ENCODE measurements at regions not wholly inside any gene's neighbourhood (a gene's known extent, or its start where the extent isn't known, plus 50 kb on each side); places are given as distances from the start of the nearest gene placed in this dataset.

- Mint-ChIP-seq H3K36me3 (no peaks in the 10 kb centered on the region), H3K27me3 (peaks cover 0 to 28% (median 19%) of the 10 kb centered on the region in 5 donors), H3K9me3 (peaks cover 0 to 6% (median 0%) of the 10 kb centered on the region in 11 donors), H3K4me1 (no peaks in the 10 kb centered on the region), H3K4me3 (no peak overlapping the region), H3K27ac (no peak overlapping the region)
- Histone ChIP-seq H3K9me3 (ENCODE audit: control insufficient read depth in 2 of 3, low read length in 3 of 3) (no peaks in the 10 kb centered on the region), H3K4me3 (ENCODE audit: low read length) (no peak overlapping the region), H3K27me3 (ENCODE audit: control insufficient read depth in 2 of 2, insufficient read depth in 2 of 2, low read length in 2 of 2) (no peaks in the 10 kb centered on the region), H3K36me3 (ENCODE audit: control insufficient read depth in 2 of 3, insufficient read depth in 3 of 3, low read length in 3 of 3) (no peaks in the 10 kb centered on the region), H3K27ac (ENCODE audit: low read depth, low read length) (no peak overlapping the region), H3K4me1 (ENCODE audit: control insufficient read depth in 2 of 2, insufficient read depth in 2 of 2, low read length in 2 of 2) (no peaks in the 10 kb centered on the region)
- ATAC-seq (no peak), DNase-seq (no peak)
- POLR2A ChIA-PET: no interaction called here
- CTCF ChIA-PET: no interaction called here
- intact Hi-C loops (cut with micrococcal nuclease): no loop called here
Measured at GRCh38 chr10:120367341-120367740, 89.7 kb upstream of the PLPP4 start.

- H3K27ac Mint-ChIP-seq: no peak overlapping the region
- Histone ChIP-seq H3K27ac (ENCODE audit: low read depth, low read length) (no peak overlapping the region), H3K27me3 (ENCODE audit: control insufficient read depth in 2 of 2, insufficient read depth in 2 of 2, low read length in 2 of 2) (no peaks in the 10 kb centered on the region), H3K36me3 (ENCODE audit: control insufficient read depth in 2 of 3, insufficient read depth in 3 of 3, low read length in 3 of 3) (no peaks in the 10 kb centered on the region), H3K9me3 (ENCODE audit: control insufficient read depth in 2 of 3, low read length in 3 of 3) (no peaks in the 10 kb centered on the region), H3K4me1 (ENCODE audit: control insufficient read depth in 2 of 2, insufficient read depth in 2 of 2, low read length in 2 of 2) (no peaks in the 10 kb centered on the region), H3K4me3 (ENCODE audit: low read length) (no peak overlapping the region)
- ChIA-PET POLR2A (no interaction called here), CTCF (no interaction called here)
- H3K4me1 Mint-ChIP-seq: no peaks in the 10 kb centered on the region
- H3K4me3 Mint-ChIP-seq: no peak overlapping the region
- intact Hi-C loops (cut with micrococcal nuclease): no loop called here
- H3K27me3 Mint-ChIP-seq: peaks cover 0 to 25% (median 11%) of the 10 kb centered on the region in 5 donors
- DNase-seq (no peak), ATAC-seq (no peak)
- no peaks in the 10 kb centered on the region for H3K36me3 Mint-ChIP-seq
- peaks cover 0 to 3% (median 0%) of the 10 kb centered on the region in 11 donors for H3K9me3 Mint-ChIP-seq
Measured at GRCh38 chr10:120368338-120368737, 88.7 kb upstream of the PLPP4 start.

GRCh38 chr10:120368927-120369326 is 88.1 kb upstream of the PLPP4 start:
- Mint-ChIP-seq H3K4me3 (no peak overlapping the region), H3K27me3 (peaks cover 0 to 24% (median 10%) of the 10 kb centered on the region in 5 donors), H3K4me1 (no peaks in the 10 kb centered on the region), H3K27ac (no peak overlapping the region), H3K9me3 (peaks cover 0 to 3% (median 0%) of the 10 kb centered on the region in 11 donors), H3K36me3 (no peaks in the 10 kb centered on the region)
- no peaks in the 10 kb centered on the region for H3K9me3 ChIP-seq (ENCODE audit: control insufficient read depth in 2 of 3, low read length in 3 of 3)
- no peak overlapping the region for H3K27ac ChIP-seq (ENCODE audit: low read depth, low read length)
- DNase-seq (no peak), ATAC-seq (no peak)
- CTCF ChIA-PET: interaction anchor here (0.7 kb wide), 1 partner anchor 735 kb away, joined by 3 read pairs; no protein-coding TSS in a partner anchor
- no peaks in the 10 kb centered on the region for H3K4me1 ChIP-seq (ENCODE audit: control insufficient read depth in 2 of 2, insufficient read depth in 2 of 2, low read length in 2 of 2)
- POLR2A ChIA-PET: no interaction called here
- H3K4me3 ChIP-seq (ENCODE audit: low read length): no peak overlapping the region
- no peaks in the 10 kb centered on the region for H3K27me3 ChIP-seq (ENCODE audit: control insufficient read depth in 2 of 2, insufficient read depth in 2 of 2, low read length in 2 of 2)
- intact Hi-C loops (cut with micrococcal nuclease): no loop called here
- no peaks in the 10 kb centered on the region for H3K36me3 ChIP-seq (ENCODE audit: control insufficient read depth in 2 of 3, insufficient read depth in 3 of 3, low read length in 3 of 3)

GRCh38 chr10:120369856-120370276 is 87.2 kb upstream of the PLPP4 start:
- no peaks in the 10 kb centered on the region for H3K36me3 ChIP-seq (ENCODE audit: control insufficient read depth in 2 of 3, insufficient read depth in 3 of 3, low read length in 3 of 3)
- no peak overlapping the region for H3K27ac ChIP-seq (ENCODE audit: low read depth, low read length)
- intact Hi-C loops (cut with micrococcal nuclease): no loop called here
- DNase-seq: no peak
- H3K4me3 ChIP-seq (ENCODE audit: low read length): no peak overlapping the region
- no peak for ATAC-seq
- H3K27ac Mint-ChIP-seq: no peak overlapping the region
- ChIA-PET POLR2A (no interaction called here), CTCF (no interaction called here)
- no peaks in the 10 kb centered on the region for H3K4me1 ChIP-seq (ENCODE audit: control insufficient read depth in 2 of 2, insufficient read depth in 2 of 2, low read length in 2 of 2)
- peaks cover 0 to 3% (median 0%) of the 10 kb centered on the region in 11 donors for H3K9me3 Mint-ChIP-seq
- H3K4me3 Mint-ChIP-seq: no peak overlapping the region
- H3K4me1 Mint-ChIP-seq: no peaks in the 10 kb centered on the region
- H3K36me3 Mint-ChIP-seq: no peaks in the 10 kb centered on the region
- no peaks in the 10 kb centered on the region for H3K27me3 ChIP-seq (ENCODE audit: control insufficient read depth in 2 of 2, insufficient read depth in 2 of 2, low read length in 2 of 2)
- peaks cover 0 to 24% (median 14%) of the 10 kb centered on the region in 5 donors for H3K27me3 Mint-ChIP-seq
- no peaks in the 10 kb centered on the region for H3K9me3 ChIP-seq (ENCODE audit: control insufficient read depth in 2 of 3, low read length in 3 of 3)

GRCh38 chr10:120371856-120372255 is 85.2 kb upstream of the PLPP4 start:
- Histone ChIP-seq H3K4me1 (ENCODE audit: control insufficient read depth in 2 of 2, insufficient read depth in 2 of 2, low read length in 2 of 2) (no peaks in the 10 kb centered on the region), H3K27me3 (ENCODE audit: control insufficient read depth in 2 of 2, insufficient read depth in 2 of 2, low read length in 2 of 2) (no peaks in the 10 kb centered on the region), H3K36me3 (ENCODE audit: control insufficient read depth in 2 of 3, insufficient read depth in 3 of 3, low read length in 3 of 3) (no peaks in the 10 kb centered on the region), H3K4me3 (ENCODE audit: low read length) (no peak overlapping the region), H3K9me3 (ENCODE audit: control insufficient read depth in 2 of 3, low read length in 3 of 3) (no peaks in the 10 kb centered on the region), H3K27ac (ENCODE audit: low read depth, low read length) (no peak overlapping the region)
- H3K27ac Mint-ChIP-seq: no peak overlapping the region
- DNase-seq (no peak), ATAC-seq (no peak)
- no peaks in the 10 kb centered on the region for H3K4me1 Mint-ChIP-seq
- H3K27me3 Mint-ChIP-seq: peaks cover 0 to 21% (median 15%) of the 10 kb centered on the region in 5 donors
- ChIA-PET POLR2A (no interaction called here), CTCF (no interaction called here)
- intact Hi-C loops (cut with micrococcal nuclease): no loop called here
- H3K36me3 Mint-ChIP-seq: no peaks in the 10 kb centered on the region
- peaks cover 0 to 3% (median 0%) of the 10 kb centered on the region in 11 donors for H3K9me3 Mint-ChIP-seq
- no peak overlapping the region for H3K4me3 Mint-ChIP-seq

- H3K36me3 ChIP-seq (ENCODE audit: control insufficient read depth in 2 of 3, insufficient read depth in 3 of 3, low read length in 3 of 3): no peaks in the 10 kb centered on the region
- no peak overlapping the region for H3K4me3 Mint-ChIP-seq
- intact Hi-C loops (cut with micrococcal nuclease): no loop called here
Measured at GRCh38 chr10:120372917-120373316, 84.1 kb upstream of the PLPP4 start.

GRCh38 chr10:120375666-120376065 is 81.4 kb upstream of the PLPP4 start:
- H3K27me3 ChIP-seq (ENCODE audit: control insufficient read depth in 2 of 2, insufficient read depth in 2 of 2, low read length in 2 of 2): no peaks in the 10 kb centered on the region
- ChIA-PET CTCF (no interaction called here), POLR2A (no interaction called here)
- DNase-seq (no peak), ATAC-seq (no peak)
- no peaks in the 10 kb centered on the region for H3K9me3 ChIP-seq (ENCODE audit: control insufficient read depth in 2 of 3, low read length in 3 of 3)
- no peak overlapping the region for H3K4me3 Mint-ChIP-seq
- no peak overlapping the region for H3K27ac ChIP-seq (ENCODE audit: low read depth, low read length)
- no peak overlapping the region for H3K4me3 ChIP-seq (ENCODE audit: low read length)
- peaks cover 0 to 5% (median 2%) of the 10 kb centered on the region in 11 donors for H3K9me3 Mint-ChIP-seq
- H3K4me1 ChIP-seq (ENCODE audit: control insufficient read depth in 2 of 2, insufficient read depth in 2 of 2, low read length in 2 of 2): no peaks in the 10 kb centered on the region
- H3K36me3 ChIP-seq (ENCODE audit: control insufficient read depth in 2 of 3, insufficient read depth in 3 of 3, low read length in 3 of 3): no peaks in the 10 kb centered on the region
- peaks cover 0 to 25% (median 11%) of the 10 kb centered on the region in 5 donors for H3K27me3 Mint-ChIP-seq
- H3K36me3 Mint-ChIP-seq: no peaks in the 10 kb centered on the region
- no peak overlapping the region for H3K27ac Mint-ChIP-seq
- no peaks in the 10 kb centered on the region for H3K4me1 Mint-ChIP-seq
- intact Hi-C loops (cut with micrococcal nuclease): no loop called here

More at GRCh38 chr10:120372917-120373316, 84.1 kb upstream of the PLPP4 start:
- Histone ChIP-seq H3K4me3 (ENCODE audit: low read length) (no peak overlapping the region), H3K27ac (ENCODE audit: low read depth, low read length) (no peak overlapping the region), H3K27me3 (ENCODE audit: control insufficient read depth in 2 of 2, insufficient read depth in 2 of 2, low read length in 2 of 2) (no peaks in the 10 kb centered on the region), H3K4me1 (ENCODE audit: control insufficient read depth in 2 of 2, insufficient read depth in 2 of 2, low read length in 2 of 2) (no peaks in the 10 kb centered on the region), H3K9me3 (ENCODE audit: control insufficient read depth in 2 of 3, low read length in 3 of 3) (no peaks in the 10 kb centered on the region)
- Mint-ChIP-seq H3K27me3 (peaks cover 0 to 22% (median 15%) of the 10 kb centered on the region in 5 donors), H3K27ac (no peak overlapping the region), H3K36me3 (no peaks in the 10 kb centered on the region), H3K9me3 (peaks cover 0 to 3% (median 0%) of the 10 kb centered on the region in 11 donors), H3K4me1 (no peaks in the 10 kb centered on the region)
- CTCF ChIA-PET: no interaction called here
- POLR2A ChIA-PET: no interaction called here
- ATAC-seq (no peak), DNase-seq (no peak)

Measured in naive thymus-derived CD4-positive, alpha-beta T cell (primary cell).